ENCODE measurements at regions not wholly inside any gene's neighbourhood (a gene's known extent, or its start where the extent isn't known, plus 50 kb on each side); places are given as distances from the start of the nearest gene placed in this dataset.
"Not testable (repeated sequence)": the region's sequence is repeated elsewhere in the genome, so short reads cannot be mapped to it uniquely, and the experiment has no call there.

- DNase-seq (ENCODE audit: low read depth), result no peak
- TF ChIP-seq, protein P1, sequence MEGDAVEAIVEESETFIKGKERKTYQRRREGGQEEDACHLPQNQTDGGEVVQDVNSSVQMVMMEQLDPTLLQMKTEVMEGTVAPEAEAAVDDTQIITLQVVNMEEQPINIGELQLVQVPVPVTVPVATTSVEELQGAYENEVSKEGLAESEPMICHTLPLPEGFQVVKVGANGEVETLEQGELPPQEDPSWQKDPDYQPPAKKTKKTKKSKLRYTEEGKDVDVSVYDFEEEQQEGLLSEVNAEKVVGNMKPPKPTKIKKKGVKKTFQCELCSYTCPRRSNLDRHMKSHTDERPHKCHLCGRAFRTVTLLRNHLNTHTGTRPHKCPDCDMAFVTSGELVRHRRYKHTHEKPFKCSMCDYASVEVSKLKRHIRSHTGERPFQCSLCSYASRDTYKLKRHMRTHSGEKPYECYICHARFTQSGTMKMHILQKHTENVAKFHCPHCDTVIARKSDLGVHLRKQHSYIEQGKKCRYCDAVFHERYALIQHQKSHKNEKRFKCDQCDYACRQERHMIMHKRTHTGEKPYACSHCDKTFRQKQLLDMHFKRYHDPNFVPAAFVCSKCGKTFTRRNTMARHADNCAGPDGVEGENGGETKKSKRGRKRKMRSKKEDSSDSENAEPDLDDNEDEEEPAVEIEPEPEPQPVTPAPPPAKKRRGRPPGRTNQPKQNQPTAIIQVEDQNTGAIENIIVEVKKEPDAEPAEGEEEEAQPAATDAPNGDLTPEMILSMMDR (conservative IDR thresholded peaks at IDR 0.05; ENCODE audit: low read depth, low read length), result no peak
- H3K4me3 ChIP-seq (ENCODE audit: low read depth, low read length), result no peak overlapping the region
Measured at GRCh38 chr7:24427048-24427447, 143.1 kb downstream of the NPY start.

GRCh38 chr7:24428676-24429075 is 144.6 kb upstream of the PALS2 start:
- H3K4me3 ChIP-seq (ENCODE audit: low read depth, low read length), result no peak overlapping the region
- no peak for DNase-seq (ENCODE audit: low read depth)
- TF ChIP-seq, protein P1 (conservative IDR thresholded peaks at IDR 0.05; ENCODE audit: low read depth, low read length), result no peak

DNA sequence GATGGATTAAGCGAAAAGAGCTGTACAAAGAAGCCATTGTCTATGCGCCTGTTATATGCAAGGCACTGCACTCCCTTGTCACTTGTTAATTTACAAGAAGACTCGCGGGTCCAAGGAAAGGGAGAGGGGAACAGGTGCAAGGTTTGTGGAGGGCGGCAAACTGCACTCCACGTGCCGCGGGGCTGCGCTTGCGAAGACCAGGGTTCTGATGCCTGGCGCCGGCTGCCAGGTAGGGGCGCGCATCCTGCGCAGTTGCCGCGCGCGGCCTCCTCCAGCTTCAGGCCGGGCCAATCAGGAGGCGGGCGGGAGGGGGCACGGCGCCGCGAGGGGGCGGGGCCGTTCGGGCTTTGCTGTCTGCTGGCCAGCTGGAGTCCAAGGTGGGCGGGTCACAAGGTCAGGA is 140.6 kb upstream of the PALS2 start:
- TF ChIP-seq, protein P1 (conservative IDR thresholded peaks at IDR 0.05; ENCODE audit: low read depth, low read length), result no peak
- DNase-seq (ENCODE audit: low read depth), result no peak
- no peak overlapping the region for H3K4me3 ChIP-seq (ENCODE audit: low read depth, low read length)

DNA sequence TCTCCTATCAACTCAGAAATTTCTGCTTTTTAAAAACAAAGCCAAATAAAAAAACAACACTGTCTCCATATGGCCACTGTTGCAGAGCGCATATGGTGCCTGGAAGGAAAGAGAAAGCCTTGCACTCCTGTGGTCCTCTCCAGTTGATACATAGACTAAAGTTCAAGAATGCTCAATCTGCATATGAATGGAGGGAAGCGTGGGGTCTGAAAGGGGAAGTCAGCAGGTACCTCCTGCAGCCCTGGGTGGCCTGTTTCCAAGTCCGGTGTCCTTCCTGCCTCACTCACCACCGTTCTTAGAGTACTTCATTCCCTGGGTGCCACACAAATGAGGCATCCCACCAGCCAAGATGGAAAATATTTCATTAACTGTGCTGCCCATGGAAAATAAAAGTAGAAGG is 138.3 kb upstream of the PALS2 start:
- DNase-seq (ENCODE audit: low read depth), result no peak
- TF ChIP-seq, protein P1 (conservative IDR thresholded peaks at IDR 0.05; ENCODE audit: low read depth, low read length), result no peak
- no peak overlapping the region for H3K4me3 ChIP-seq (ENCODE audit: low read depth, low read length)

DNA sequence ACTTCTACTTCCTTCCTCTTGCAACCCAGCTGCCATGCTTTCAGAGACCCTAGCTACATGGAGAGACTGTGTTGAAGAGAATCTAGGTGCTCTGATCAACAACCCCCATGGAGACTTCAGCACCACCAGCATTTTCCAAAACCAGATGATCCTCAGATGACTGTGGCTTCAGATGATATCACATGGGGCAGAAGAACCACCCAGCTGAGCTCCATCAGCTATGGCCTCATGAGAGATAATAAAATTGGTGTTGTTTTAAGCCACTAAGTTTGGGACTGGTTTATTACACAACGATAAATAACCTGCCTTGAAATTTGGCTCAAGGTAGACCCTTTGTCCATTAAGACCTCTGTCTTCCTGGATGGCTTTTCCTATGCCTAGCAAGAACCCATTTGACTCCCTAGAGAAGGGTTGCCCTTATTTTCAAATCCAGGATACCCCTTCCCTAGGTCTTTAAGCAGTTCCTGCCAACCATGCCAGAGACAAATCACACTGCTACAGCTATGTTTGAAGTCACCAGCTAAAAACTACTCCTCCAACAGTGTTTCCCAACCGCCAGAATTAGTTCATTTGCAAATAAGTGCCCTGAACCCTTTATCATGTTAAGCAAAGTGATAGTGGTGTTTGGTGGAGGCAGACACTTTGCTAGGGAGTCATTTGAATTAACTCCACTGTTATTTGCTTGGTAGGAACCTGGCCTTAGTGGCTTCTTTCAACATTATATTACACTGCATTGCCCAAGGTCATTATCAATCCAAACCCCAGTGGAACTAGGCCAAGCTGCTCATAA is 136.9 kb upstream of the PALS2 start:
- DNase-seq (ENCODE audit: low read depth), result no peak
- H3K4me3 ChIP-seq (ENCODE audit: low read depth, low read length), result no peak overlapping the region
- TF ChIP-seq, protein P1 (conservative IDR thresholded peaks at IDR 0.05; ENCODE audit: low read depth, low read length), result no peak

DNA sequence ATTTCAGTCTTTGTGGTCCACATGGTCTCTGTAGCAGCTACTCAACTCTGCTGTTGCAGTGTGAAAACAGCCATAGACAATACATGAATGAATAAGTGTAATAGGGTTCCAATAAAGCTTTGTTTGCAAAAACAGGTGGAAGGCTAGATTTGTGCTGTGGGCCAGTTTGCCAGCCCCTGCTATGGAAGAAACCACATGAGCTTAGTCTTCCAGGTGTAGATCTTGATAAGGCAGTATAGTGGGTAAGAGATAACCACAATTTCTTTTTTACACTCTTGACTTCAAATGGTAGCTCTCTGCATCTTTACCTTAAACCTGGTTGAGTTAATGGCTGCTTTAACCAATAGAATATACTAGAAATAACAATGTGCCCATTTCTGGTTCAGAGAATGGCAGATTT is 135.0 kb upstream of the PALS2 start:
- no peak for DNase-seq (ENCODE audit: low read depth)

GRCh38 chr7:24439104-24439503 is 134.1 kb upstream of the PALS2 start:
- DNase-seq (ENCODE audit: low read depth); H3K4me3 ChIP-seq (ENCODE audit: low read depth, low read length): not testable (repeated sequence)

More for the DNA sequence above, 135.0 kb upstream of the PALS2 start:
- no peak overlapping the region for H3K4me3 ChIP-seq (ENCODE audit: low read depth, low read length)
- TF ChIP-seq, protein P1 (conservative IDR thresholded peaks at IDR 0.05; ENCODE audit: low read depth, low read length), result no peak

Measured in choroid plexus epithelial cell (primary cell).